ENCODE measurements at regions not wholly inside any gene's neighbourhood (a gene's known extent, or its start where the extent isn't known, plus 50 kb on each side); places are given as distances from the start of the nearest gene placed in this dataset.

DNA sequence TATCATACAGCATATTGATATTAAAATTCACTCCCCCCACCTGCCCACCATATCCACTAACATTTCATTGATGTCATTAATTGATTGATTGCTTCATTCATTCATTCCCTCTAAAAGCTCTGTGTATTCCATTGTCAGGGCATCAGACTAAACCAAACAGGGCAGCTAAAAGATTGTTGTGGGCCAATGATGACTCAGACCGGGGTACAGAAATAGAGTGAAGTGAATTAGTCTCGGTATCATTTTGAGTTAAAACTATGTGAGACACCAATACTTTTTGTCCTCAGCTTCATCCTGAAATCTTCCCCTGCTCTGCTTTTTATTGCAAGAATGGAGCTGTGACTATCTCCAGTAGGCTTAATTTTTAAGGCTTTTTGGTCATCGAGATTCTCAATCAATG lies 868.3 kb downstream of the CDH11 start:
- H2AFZ ChIP-seq (ENCODE audit: control insufficient read depth, low read depth, low read length) = no peak overlapping the region
- no peaks in the 10 kb centered on the region for H3K27me3 ChIP-seq (replicated peaks in 1 of 2; ENCODE audit: control insufficient read depth in 2 of 2, insufficient read depth in 2 of 2, low read length in 1 of 2)

DNA sequence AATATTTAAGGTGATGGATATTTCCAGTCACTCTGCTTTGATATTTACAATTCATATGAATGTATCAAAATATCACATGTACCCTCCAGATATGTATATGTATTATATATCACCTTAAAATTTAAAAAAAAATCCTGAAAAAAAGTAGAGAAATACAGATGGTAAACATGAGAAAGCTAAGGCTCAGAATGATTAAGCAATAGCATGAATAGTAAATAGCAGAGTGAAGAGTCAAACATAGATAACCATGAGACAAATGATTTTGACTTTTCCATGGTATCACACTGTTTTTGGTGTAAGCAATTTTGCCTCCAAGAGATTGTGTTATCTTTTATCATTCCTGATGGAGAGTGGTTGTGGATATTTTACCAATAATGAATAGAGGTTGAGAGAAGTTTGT lies 868.8 kb downstream of the CDH11 start:
- ChIA-PET POLR2A (no interaction called here), RAD21 (ENCODE audit: unreplicated experiment) (no interaction called here), SMC1A (ENCODE audit: uncharacterized antibody, unreplicated experiment) (no interaction called here), CTCF (no interaction called here)
- intact Hi-C loops (cut with micrococcal nuclease; ENCODE audit: unreplicated experiment) = no loop called here
- Histone ChIP-seq H3K9ac (ENCODE audit: control insufficient read depth, insufficient read depth, low read length) (no peak overlapping the region), H3K4me2 (ENCODE audit: control insufficient read depth, insufficient read depth) (no peak overlapping the region), H3K4me3 (no peak overlapping the region), H3K27ac (ENCODE audit: control insufficient read depth, insufficient read depth) (no peak overlapping the region), H2AFZ (ENCODE audit: control insufficient read depth, low read depth, low read length) (no peak overlapping the region), H3K4me1 (ENCODE audit: control insufficient read depth, insufficient read depth, low read length) (no peaks in the 10 kb centered on the region), H3K27me3 (replicated peaks in 1 of 2; ENCODE audit: control insufficient read depth in 2 of 2, insufficient read depth in 2 of 2, low read length in 1 of 2) (no peaks in the 10 kb centered on the region), H3K36me3 (ENCODE audit: control insufficient read depth in 2 of 2, insufficient read depth in 2 of 2, low read length in 1 of 2) (no peaks in the 10 kb centered on the region), H4K20me1 (ENCODE audit: control insufficient read depth, insufficient read depth) (no peaks in the 10 kb centered on the region), H3K79me2 (ENCODE audit: control insufficient read depth, insufficient read depth, low read length) (no peaks in the 10 kb centered on the region), H3K9me3 (replicated peaks; ENCODE audit: control insufficient read depth, insufficient read depth, low read length) (no peaks in the 10 kb centered on the region)
- ATAC-seq = no peak
- DNase-seq (ENCODE audit: low read depth, low spot score) = no peak
- in situ Hi-C loops (cut with MboI) = no loop called here
- no TSS peak for BruUV-seq (replicated peaks)
- no peak for FAIRE-seq
- TF ChIP-seq WRNIP1 (IDR thresholded peaks at IDR 0.05; ENCODE audit: borderline replicate concordance, low read depth, low read length) (no peak), FOS (IDR thresholded peaks at IDR 0.05; ENCODE audit: borderline replicate concordance, extremely low read depth, insufficient read length) (no peak), GABPA (IDR thresholded peaks at IDR 0.05; ENCODE audit: low read depth) (no peak), FOXM1 (IDR thresholded peaks at IDR 0.05; ENCODE audit: low read depth, low read length) (no peak), ESRRA (IDR thresholded peaks at IDR 0.05; ENCODE audit: low read length) (no peak), CBFB (IDR thresholded peaks at IDR 0.05; ENCODE audit: low read depth) (no peak), RB1 (IDR thresholded peaks at IDR 0.05; ENCODE audit: borderline replicate concordance) (no peak), CHD4 (IDR thresholded peaks at IDR 0.05) (no peak), PAX8 (IDR thresholded peaks at IDR 0.05) (no peak), STAT3 (IDR thresholded peaks at IDR 0.05; ENCODE audit: low read depth, low read length) (no peak), FOXK2 (IDR thresholded peaks at IDR 0.05) (no peak)
- TF ChIP-seq, protein P1, sequence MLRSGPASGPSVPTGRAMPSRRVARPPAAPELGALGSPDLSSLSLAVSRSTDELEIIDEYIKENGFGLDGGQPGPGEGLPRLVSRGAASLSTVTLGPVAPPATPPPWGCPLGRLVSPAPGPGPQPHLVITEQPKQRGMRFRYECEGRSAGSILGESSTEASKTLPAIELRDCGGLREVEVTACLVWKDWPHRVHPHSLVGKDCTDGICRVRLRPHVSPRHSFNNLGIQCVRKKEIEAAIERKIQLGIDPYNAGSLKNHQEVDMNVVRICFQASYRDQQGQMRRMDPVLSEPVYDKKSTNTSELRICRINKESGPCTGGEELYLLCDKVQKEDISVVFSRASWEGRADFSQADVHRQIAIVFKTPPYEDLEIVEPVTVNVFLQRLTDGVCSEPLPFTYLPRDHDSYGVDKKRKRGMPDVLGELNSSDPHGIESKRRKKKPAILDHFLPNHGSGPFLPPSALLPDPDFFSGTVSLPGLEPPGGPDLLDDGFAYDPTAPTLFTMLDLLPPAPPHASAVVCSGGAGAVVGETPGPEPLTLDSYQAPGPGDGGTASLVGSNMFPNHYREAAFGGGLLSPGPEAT (IDR thresholded peaks at IDR 0.05; ENCODE audit: low read depth) = no peak
- TF ChIP-seq, protein P2, sequence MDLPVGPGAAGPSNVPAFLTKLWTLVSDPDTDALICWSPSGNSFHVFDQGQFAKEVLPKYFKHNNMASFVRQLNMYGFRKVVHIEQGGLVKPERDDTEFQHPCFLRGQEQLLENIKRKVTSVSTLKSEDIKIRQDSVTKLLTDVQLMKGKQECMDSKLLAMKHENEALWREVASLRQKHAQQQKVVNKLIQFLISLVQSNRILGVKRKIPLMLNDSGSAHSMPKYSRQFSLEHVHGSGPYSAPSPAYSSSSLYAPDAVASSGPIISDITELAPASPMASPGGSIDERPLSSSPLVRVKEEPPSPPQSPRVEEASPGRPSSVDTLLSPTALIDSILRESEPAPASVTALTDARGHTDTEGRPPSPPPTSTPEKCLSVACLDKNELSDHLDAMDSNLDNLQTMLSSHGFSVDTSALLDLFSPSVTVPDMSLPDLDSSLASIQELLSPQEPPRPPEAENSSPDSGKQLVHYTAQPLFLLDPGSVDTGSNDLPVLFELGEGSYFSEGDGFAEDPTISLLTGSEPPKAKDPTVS (IDR thresholded peaks at IDR 0.05; ENCODE audit: low read depth, low read length) = no peak

More for the DNA sequence above, 868.3 kb downstream of the CDH11 start:
- Histone ChIP-seq H3K4me1 (ENCODE audit: control insufficient read depth, insufficient read depth, low read length) (no peaks in the 10 kb centered on the region), H3K27ac (ENCODE audit: control insufficient read depth, insufficient read depth) (no peak overlapping the region), H3K4me3 (no peak overlapping the region), H4K20me1 (ENCODE audit: control insufficient read depth, insufficient read depth) (no peaks in the 10 kb centered on the region), H3K4me2 (ENCODE audit: control insufficient read depth, insufficient read depth) (no peak overlapping the region), H3K9ac (ENCODE audit: control insufficient read depth, insufficient read depth, low read length) (no peak overlapping the region), H3K36me3 (ENCODE audit: control insufficient read depth in 2 of 2, insufficient read depth in 2 of 2, low read length in 1 of 2) (no peaks in the 10 kb centered on the region), H3K79me2 (ENCODE audit: control insufficient read depth, insufficient read depth, low read length) (no peaks in the 10 kb centered on the region), H3K9me3 (replicated peaks; ENCODE audit: control insufficient read depth, insufficient read depth, low read length) (no peaks in the 10 kb centered on the region)
- ChIA-PET CTCF (no interaction called here), POLR2A (no interaction called here), RAD21 (ENCODE audit: unreplicated experiment) (no interaction called here), SMC1A (ENCODE audit: uncharacterized antibody, unreplicated experiment) (no interaction called here)
- DNase-seq (ENCODE audit: low read depth, low spot score) (no peak), ATAC-seq (peak; percentile 57), FAIRE-seq (no peak)
- TF ChIP-seq, protein P3, sequence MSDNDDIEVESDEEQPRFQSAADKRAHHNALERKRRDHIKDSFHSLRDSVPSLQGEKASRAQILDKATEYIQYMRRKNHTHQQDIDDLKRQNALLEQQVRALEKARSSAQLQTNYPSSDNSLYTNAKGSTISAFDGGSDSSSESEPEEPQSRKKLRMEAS (IDR thresholded peaks at IDR 0.05; ENCODE audit: low read depth, low read length) = no peak
- no peak for TF ChIP-seq CHD4 (IDR thresholded peaks at IDR 0.05)
- TF ChIP-seq, protein P4, sequence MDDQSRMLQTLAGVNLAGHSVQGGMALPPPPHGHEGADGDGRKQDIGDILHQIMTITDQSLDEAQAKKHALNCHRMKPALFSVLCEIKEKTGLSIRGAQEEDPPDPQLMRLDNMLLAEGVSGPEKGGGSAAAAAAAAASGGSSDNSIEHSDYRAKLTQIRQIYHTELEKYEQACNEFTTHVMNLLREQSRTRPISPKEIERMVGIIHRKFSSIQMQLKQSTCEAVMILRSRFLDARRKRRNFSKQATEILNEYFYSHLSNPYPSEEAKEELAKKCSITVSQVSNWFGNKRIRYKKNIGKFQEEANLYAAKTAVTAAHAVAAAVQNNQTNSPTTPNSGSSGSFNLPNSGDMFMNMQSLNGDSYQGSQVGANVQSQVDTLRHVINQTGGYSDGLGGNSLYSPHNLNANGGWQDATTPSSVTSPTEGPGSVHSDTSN (IDR thresholded peaks at IDR 0.05; ENCODE audit: insufficient replicate concordance, low read depth, low read length) = no peak
- no peak for TF ChIP-seq TAF1 (IDR thresholded peaks at IDR 0.05; ENCODE audit: borderline replicate concordance, low read depth, low read length)
- peak; percentile 44 for TF ChIP-seq JUNB (IDR thresholded peaks at IDR 0.05)
- no TSS peak for BruUV-seq (replicated peaks)
- WGBS (ENCODE audit: insufficient coverage, insufficient replicate concordance, low lambda C conversion rate, missing lambda C conversion rate) = 25% methylated on average over 3 of the region's 3 CpGs
- in situ Hi-C loops (cut with MboI) = no loop called here
- intact Hi-C loops (cut with micrococcal nuclease; ENCODE audit: unreplicated experiment) = no loop called here
